EL (cell line): ENCODE measurements at regions not wholly inside any gene's neighbourhood (a gene's known extent, or its start where the extent isn't known, plus 50 kb on each side); places are given as distances from the start of the nearest gene placed in this dataset.

ENCODE experiments used
- DNase-seq: peaks from one replicate; pipeline ENCODE4 v3.0.0-alpha.2; 2016

DNA sequence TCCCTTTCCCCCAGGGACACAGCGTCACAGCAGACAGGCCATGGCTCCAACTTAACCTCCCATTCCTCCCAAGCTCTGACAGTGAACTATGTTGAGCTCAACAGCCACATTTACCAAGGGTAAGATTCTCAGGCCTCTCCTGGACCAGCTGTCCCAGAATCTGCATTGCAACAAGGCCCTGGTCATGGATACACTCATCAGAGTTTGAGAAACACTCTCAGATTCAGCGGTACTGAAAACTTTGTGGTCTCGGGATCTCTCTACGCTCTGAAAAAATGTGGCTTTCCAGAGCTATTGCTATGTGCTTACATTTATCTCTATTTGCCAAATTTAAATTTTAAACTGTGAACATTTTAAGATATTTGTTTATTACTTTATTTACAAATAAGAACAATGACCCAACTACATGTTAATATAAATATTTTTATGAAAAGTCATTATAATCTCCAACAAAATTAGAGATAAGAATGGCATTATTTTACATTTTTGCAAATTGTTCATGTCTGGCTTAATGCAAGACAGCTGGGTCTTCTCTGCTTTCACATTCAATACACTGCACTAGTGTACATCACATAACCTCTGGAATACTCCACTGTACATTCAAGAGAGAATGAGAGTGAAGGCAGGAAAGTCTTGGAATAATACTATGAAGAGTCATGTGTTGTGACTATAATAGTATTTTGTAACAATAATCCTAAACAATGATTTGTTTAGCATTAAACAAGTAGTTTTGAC is 190.9 kb upstream of the PITRM1 start:
- no peak for DNase-seq

GRCh38 chr10:3362394-3362793 is 189.8 kb upstream of the PITRM1 start:
- DNase-seq, result no peak

- no peak for DNase-seq
Observed at GRCh38 chr10:3361640-3362039, 189.1 kb upstream of the PITRM1 start.

- no peak for DNase-seq
Observed at GRCh38 chr10:3357737-3358136, 185.2 kb upstream of the PITRM1 start.

DNA sequence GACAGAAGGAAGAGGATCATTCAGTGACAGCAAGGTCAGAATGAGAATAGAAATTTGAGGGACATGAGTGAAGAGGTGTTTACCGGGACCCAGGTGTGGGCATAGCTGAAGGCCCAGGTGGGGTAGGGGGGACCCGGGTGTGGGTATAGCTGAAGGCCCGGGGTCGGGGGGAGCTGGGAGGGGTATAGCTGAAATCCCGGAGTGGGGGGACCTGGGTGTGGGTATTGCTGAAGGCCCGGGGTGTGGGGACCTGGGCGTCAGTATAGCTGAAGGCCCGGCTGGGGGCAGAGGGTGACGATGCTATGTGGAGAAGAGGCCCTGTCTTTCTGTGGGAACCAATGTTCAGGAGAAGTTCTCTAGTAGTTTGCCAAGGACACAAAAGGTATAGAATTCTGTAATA is 183.0 kb upstream of the PITRM1 start:
- DNase-seq, result no peak

- no peak for DNase-seq
Observed at GRCh38 chr10:3354174-3354900, 181.8 kb upstream of the PITRM1 start.

DNA sequence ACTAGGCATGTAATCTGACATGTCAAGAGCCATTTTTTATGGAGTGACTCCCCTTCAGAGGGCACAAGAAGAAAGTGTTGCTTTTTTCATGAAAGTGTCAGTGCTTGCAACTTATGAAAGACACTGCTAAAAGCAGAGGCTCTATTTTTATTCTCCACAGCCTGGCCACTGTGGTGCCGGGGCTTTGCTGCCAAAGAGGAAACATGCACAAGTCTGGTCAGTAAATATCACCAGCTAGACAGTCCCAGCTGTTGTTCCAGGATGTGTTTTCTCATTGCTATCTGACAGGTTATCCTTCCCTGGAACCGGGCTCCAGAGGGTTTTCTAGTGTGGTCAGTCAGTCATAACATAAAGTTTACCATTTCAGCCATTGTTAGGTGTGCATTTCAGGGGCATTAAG is 180.7 kb upstream of the PITRM1 start:
- DNase-seq, result no peak

GRCh38 chr10:3350617-3351258 is 178.2 kb upstream of the PITRM1 start:
- DNase-seq, result no peak

GRCh38 chr10:3350205-3350604 is 177.6 kb upstream of the PITRM1 start:
- DNase-seq, result no peak

DNA sequence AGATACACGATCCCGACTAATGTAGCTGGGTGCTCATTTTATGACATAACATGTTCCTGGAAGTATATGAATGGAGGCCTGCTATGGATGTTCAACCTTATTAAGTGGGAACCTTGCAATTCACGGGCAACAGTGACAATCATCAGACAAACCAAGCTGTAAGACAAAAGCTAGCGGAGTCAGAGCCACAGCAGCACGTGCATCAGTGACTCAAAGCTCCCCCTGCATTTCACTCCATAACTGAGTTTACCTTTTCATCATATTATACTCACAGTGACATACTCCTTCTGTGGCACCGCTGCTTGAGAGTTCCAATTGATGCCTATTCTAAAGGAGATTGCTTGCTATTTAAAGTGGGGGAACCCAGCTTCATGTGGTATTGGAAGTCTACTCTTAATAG is 176.0 kb upstream of the PITRM1 start:
- no peak for DNase-seq

- DNase-seq, result no peak
Observed at GRCh38 chr10:3347413-3348182, 175.0 kb upstream of the PITRM1 start.

- no peak for DNase-seq
Observed at GRCh38 chr10:3346851-3347250, 174.3 kb upstream of the PITRM1 start.

DNA sequence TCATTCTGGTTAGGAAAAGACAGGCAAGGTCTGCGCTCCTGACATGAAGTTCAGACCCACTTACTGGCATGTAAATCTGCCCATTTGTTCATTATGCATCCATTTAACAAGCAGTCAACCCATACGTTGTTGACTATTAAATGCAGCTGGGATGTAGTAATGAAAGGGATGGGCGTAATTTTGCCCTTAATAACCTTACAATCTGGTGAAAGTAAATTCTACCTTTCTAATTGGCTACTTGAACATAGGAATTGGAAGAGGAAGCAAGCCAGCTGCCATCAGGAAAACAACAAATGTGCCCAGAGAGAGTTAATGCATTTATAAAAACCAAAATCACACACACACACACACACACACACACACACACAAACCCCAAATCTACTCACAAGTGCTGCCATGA is 170.2 kb upstream of the PITRM1 start:
- DNase-seq, result no peak

DNA sequence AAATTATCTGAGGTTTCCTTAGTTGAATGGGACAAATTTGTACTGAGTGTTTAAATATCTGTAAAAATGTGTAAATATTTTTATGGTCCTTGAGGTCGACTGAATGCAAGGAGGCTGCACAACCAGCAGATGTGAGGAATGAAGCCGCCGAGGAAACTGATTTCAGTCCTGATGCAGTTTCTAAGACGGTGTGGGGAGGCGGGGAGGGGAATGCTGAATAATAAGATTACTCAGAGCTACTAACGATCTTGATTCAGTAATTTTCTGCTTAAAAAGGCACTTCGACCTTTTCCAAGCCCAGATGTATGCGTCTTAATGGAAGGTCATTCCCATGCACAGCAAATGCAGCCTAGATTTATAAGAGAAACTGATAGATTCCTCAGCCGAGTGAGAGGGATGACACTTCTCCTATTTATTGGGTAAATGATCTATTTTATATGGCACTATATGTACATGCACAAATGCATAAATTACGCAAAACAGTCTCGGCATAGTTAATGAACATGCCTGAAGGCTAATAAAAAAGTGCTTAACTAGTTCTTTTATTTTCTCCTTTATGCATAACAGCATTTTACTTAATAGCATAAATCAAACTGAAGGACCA is 167.6 kb upstream of the PITRM1 start:
- DNase-seq, result no peak

- DNase-seq, result peak; percentile 52
Observed at GRCh38 chr10:3339531-3339950, 167.0 kb upstream of the PITRM1 start.

GRCh38 chr10:3339121-3339520 is 166.5 kb upstream of the PITRM1 start:
- no peak for DNase-seq

- no peak for DNase-seq
Observed at GRCh38 chr10:3337741-3338140, 165.2 kb upstream of the PITRM1 start.

DNA sequence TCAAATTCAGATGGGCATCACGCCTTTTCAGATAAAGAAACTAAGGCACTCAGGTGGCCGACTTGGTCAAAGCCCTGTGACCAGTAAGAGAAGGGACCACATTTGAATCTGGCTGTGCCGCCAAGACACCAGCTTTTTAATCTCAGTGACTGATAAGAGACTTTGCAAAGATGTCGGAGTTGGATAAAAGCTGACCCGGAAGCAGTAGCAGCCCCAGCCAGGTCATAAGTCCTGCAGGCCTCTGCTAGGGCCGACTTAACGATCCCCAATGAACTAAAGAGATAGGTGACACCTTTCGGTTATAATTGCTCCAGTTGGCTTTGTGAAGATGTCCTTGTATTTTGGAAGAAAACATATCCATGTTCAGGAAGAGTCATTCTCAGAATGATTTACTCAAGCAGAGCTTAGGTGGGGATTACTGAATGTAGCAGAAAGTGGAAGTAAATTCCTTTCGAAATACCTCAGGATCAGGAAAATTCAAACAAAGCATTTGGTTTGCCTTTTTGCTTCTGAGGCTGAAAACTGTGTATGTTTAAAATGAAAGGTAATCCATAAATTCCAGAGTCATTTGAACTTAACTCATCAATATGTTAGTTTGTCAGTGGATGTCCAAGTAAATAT is 164.2 kb upstream of the PITRM1 start:
- no peak for DNase-seq

DNA sequence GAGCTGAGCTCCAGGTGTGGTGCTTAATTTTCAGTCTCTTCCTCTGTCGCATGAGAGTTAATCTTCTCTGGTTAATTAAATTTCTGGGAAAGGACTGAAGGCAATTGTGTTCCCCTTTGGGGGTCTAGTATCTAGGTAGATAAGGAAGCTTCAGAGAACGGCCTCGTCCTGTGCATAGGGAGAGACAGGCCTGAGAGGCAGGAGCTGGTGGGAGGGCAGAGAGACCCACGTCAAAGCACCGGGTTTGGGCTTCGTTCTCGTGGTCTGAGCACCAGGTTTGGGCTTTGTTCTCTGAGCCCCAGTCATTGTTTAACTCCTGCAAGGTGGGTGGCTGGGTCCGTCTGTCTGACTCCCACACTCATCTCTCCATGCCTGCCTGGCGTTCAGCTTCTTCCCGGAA is 160.8 kb upstream of the PITRM1 start:
- DNase-seq, result no peak

DNA sequence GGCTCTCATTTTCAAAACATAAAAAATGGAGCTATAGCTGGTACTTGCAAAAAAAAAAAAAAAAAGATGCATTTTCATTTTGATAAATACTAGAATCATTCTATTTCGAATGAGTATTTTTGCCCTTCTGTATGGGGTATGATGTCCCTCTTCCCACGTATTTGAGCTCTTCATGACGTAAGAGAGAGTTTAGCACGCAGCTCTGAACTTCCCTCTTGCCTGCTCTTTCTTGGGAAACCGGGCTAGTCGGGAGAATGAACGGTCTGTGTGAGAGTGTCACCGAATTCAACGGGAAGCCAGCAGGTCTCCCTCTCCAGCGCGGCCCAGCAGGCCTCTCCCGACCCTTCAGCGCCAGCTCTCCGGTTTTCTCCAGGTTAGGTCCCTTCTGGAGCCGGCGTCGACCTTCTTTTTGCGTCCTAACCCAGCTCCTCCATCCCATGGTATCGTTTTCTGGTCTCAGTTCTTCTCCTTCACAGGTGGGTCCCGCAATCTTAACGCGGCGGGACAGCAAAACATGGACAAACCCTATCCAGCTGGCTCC is 159.2 kb upstream of the PITRM1 start:
- DNase-seq, result no peak

GRCh38 chr10:3331187-3331586 is 158.6 kb upstream of the PITRM1 start:
- DNase-seq, result no peak

DNA sequence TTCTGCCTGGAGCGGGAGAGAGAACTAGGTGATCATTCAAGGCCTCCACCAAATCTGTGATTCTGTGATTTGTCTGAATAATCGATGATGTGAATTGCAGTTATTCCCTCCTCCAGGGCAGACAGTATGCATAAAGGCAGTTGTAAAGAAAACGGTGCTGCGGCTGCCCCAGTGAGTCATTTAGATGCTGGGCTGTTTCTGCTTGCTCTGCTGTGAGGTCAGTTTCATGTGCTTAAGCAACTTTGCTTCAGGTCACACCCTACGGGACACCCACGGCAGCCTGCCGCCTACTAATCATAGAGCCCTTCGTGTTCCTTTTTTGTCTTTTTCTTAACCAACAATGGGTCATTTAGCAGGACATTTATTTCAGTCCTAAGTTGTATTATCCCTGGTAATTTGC is 158.1 kb upstream of the PITRM1 start:
- DNase-seq, result peak; percentile 68
